GF-D8 (cell line): ENCODE measurements at regions not wholly inside any gene's neighbourhood (a gene's known extent, or its start where the extent isn't known, plus 50 kb on each side); places are given as distances from the start of the nearest gene placed in this dataset.
"Not testable (repeated sequence)": the region's sequence is repeated elsewhere in the genome, so short reads cannot be mapped to it uniquely, and the experiment has no call there.

Source experiments
- DNase-seq: peaks from one replicate; lab custom pipeline; 2025; lab: John Stamatoyannopoulos, UW

DNA sequence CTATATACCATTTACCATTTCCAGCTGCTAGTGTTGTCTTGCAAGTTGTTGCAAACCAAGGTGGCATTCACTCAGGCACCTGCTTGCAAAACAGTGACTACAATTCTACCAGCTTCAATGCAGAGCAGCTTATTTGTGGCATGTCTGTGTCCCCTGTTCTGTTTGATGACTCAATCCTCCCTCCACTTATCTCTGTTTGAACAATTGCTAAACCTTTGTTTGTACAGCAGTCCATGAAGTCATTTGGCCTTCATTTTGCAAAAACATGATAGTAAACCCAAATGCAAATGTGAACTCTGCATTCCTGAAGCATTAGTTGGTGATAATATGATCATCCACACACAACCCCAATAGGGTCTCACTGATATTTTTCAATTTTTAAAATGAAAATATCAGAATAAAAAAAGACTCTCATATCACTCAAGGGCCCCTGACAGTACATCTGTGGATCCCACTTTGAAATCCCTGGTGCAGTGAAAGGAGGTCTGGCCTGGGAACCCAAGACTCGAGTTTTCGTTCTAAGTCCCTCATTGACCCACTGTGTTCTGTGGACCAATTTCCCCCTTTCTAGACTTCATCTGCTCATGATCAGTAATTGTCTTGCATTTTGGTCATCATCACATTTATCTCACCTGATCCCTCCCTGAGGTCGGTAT is 425.4 kb downstream of the RPS24 start:
- DNase-seq = no peak

DNA sequence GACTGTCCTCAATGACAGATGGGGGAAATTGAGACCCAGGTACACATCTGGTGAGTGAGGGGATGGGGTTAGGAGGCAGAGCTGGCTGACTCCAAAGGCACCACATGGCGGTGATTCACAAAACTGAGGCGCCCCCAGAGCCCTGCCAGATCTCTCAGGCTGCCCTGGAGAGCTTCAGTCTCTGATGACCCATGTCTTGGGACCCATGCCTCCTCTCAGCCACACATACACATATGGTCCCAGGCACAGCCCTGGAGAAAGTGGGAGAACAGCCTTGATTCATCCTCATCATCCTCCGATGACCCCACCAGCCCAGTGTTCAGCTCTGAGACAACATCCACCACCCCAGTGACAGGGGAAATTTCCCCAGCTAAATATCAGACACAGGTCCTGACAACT is 426.0 kb downstream of the RPS24 start:
- no peak for DNase-seq

DNA sequence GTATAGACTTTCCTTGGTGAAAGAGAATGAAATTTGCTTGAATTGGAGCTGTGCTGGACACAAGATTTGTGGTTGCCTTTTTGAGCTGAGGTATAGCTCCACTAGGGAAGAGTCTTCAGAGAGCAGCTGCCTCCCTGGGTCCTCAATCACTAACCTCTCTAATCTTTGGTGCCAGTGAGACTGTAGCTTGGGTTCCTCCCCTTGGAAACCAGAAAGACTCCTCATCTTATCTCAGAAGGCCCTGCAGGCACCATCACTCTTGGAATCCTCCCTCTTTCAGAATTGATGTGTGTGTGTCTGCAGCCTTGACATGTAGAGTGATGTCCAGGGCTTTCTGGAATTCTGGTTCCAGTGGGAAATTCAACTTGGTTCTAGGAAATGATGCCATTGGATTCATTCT is 426.5 kb downstream of the RPS24 start:
- no peak for DNase-seq

DNA sequence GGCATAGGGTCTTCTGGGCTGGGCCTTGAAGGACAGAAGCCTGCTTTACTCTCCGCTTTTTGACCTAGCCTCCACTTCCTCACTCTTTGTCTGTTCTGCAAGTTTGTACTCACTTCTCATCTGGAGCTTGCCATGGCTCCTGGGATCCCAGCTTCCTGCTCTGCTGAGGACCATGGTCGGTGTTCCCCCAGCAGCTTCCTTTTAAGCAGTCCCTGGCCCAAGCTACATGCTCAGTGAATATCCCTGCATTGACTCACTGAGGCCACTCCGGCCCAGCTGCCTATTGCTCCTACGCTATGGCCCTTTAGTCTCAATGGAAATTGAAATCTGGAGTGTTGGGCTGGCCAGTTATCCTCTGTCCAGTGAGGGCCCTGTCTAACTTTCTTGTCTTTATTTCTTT is 427.7 kb downstream of the RPS24 start:
- DNase-seq = no peak

DNA sequence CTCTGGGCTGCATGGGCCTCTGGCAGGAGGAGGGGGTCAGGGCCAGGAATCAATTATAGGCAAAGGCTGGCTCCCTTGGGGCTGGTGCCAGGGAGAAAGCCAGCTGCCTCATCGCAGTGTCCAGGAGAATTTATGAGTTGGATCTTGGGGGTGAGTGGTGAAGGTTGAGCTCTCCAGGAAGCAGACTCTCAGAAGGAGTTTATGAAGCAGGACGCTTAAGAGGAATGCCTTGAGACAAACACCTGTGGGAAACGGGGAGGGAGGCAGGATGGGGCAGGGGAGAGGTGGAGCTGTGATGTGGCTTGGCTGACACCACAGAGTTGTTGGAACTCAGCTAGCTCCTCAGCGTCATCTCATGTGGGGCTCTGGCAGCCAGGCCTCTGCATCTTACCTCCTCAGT is 428.5 kb downstream of the RPS24 start:
- no peak for DNase-seq

DNA sequence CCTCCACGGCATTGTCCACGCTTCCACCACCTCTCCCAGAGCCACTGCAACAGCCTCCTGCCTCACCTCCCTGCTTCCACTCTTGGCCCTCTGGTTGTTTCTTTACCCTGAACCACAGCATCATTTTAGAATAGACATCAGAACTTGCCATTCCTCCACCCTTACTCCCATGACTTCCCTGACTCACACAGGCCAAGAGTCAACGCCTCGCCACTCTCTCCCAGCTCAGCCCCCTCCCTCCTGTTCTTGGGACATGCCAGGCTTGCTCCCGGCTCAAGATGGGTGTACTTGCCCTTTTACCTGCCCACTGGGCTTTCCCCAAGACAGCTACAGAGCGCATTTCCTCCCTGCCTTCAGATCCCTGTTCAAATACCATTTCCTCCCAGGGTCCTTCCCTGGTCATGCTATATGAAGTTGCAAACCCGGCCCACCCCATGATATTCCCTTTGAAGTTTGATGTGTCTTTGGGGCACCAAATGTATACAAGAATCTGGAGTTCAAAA is 429.1 kb downstream of the RPS24 start:
- DNase-seq = no peak

DNA sequence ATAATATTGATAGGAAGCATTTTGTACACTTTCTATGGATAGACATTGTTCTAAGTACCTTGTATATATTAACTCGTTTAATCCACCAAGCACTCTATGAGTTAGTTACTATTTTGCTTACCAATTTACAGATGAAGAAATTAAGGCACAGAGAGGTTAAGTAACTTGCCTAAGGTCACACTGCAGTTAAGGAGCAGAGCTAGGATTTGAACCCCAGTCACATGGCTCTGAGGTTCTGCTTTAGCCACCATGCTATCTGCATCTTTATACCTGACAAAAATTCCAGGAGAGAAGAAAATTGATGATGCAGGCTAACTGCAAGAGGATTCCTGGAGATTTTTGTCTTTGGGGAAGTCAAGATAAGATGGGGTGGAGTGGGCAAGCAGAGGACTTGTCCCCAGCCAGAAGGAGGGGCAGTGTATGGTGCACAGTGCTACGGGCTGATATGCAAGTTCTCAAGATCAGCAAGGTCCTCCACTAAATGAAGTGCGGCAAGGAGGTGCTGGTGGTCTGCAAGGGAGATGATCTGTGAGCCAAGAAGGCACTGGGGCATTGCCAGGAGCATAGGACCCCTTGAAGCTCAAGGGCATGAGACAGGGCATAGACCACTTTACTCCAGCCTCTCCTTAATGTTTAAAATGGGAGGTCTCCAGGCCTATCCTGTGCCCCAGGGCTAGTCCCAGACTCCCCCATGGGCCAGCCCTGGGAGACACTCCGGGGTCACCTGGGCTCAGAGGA is 430.6 kb downstream of the RPS24 start:
- no peak for DNase-seq

DNA sequence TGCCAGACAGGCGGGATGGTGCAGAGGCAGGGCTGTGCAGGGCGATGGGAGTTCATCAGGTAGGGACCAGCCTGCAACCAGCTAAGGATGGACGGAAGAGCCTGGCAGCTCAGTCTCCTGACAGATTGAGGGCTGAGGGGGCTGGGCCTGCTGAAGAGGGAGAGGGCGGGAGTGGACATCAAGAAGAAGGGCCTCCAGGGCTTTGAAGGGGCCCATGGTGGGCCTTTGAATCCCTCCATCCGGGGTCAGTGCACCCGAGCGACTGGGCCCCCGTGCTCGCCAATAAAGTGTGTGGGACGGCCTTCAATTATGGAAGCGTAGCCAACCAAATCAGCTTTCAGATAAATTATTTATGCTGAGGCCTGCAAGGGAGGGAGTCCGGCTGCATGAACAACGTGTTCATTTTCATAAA is 431.2 kb downstream of the RPS24 start:
- DNase-seq = no peak

DNA sequence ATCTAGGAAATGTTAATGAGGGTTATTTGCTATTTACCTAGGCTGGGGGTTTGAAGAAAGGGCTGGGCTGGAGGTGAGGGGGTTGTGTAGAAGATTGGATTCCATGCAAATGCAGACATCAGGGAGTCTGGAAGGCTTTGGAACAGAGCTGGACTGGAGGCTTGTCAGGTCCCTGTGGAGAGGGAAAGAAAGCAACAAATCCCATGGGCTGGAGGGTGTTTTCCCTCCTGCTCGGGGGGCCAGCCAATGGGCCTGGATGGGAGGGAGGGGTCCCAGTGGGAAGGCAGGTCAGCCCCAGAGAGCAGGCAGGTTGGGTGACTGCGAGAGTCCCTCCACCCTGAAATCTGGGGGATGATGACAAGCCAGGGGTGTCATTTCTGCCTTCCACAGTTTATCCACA is 431.8 kb downstream of the RPS24 start:
- DNase-seq = no peak

DNA sequence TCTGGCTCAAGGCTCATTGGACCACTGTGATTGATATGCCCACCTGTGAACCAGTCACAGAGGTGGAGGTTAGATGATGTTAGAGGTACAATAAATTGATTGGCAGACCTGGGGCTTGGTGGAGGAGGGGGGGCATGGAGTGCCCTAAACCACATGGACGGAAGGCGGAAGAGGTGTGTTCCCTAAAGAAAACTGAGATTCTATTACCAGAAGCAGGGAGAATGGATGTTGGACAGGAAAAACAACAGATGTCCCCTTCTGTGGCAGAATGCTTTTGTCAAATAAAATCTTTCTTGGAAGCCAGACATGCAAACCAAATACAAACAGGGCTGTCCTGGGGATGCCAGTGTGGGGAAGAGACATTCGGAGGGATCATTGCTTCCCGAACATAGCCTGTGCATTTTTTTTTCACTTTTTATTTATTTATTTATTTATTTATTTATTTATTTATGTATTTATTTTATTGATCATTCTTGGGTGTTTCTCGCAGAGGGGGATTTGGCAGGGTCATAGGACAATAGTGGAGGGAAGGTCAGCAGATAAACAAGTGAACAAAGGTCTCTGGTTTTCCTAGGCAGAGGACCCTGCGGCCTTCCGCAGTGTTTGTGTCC is 433.9 kb downstream of the RPS24 start:
- no peak for DNase-seq

DNA sequence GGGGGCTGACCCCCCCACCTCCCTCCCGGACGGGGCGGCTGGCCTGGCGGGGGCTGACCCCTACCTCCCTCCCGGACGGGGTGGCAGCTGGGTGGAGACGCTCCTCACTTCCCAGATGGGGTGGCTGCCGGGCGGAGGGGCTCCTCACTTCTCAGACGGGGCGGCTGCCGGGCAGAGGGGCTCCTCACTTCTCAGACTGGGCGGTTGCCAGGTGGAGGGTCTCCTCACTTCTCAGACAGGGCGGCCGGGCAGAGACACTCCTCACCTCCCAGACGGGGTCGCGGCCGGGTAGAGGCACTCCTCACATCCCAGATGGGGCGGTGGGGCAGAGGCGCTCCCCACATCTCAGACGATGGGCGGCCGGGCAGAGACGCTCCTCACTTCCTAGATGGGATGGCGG is 435.1 kb downstream of the RPS24 start:
- DNase-seq = not testable (repeated sequence)

DNA sequence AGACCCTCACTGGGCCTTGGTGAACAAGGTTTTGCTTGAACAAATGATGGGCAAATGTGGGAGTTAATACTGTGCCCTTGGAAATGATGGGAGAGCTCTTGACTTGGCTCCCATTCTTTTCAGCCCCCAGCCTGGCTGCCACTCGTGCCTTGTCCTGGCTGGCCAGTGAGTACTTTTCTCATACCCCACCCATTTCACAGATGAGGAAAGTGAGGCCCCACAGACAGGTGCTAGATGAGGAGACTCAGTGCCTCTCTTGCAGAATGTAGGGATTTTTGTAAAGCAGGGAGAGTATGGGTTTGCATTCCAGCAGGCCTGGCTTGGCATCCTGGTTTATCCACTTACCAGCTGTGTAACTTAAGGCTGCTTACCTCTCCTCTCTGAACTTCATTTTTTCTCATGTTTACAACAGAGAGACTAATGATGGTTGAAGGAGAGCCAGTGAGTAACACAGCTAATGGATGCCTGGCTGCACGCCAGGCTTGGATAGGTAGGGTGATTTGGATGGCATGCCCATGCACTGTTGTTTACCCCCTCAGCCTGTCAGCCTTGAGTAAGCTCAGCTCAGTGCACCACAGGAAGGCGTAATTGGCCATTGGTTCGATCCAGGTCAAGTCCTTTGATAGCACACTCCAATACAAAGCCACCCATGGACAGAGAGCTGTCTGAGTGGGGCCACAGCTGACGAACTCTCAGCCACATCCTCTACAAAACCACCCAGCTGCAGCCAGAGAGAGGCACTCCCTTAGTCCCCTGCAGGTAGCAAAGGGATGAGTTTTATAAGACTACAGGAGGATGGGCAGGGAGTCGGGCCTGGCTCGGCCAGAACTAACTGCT is 436.8 kb downstream of the RPS24 start:
- DNase-seq = no peak

DNA sequence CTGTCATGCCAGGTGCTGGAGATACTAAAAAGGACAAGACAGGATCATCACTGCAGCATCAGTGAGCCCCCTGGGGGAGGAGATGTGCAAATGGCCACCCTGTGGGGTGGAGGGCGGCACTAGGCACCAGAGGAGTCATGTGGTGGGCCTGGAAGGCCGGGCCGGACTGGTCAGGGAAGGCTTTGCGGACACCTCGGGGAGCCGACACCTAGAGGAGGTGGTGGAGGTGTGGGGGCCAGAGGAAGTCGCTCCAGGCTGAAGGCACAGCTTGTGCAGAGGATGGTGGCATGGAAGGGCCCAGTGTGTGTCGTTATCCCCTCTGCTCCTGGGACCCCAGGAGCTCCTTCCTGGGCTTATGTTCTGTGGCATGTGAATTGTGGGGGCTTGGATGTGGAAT is 437.7 kb downstream of the RPS24 start:
- DNase-seq = no peak

DNA sequence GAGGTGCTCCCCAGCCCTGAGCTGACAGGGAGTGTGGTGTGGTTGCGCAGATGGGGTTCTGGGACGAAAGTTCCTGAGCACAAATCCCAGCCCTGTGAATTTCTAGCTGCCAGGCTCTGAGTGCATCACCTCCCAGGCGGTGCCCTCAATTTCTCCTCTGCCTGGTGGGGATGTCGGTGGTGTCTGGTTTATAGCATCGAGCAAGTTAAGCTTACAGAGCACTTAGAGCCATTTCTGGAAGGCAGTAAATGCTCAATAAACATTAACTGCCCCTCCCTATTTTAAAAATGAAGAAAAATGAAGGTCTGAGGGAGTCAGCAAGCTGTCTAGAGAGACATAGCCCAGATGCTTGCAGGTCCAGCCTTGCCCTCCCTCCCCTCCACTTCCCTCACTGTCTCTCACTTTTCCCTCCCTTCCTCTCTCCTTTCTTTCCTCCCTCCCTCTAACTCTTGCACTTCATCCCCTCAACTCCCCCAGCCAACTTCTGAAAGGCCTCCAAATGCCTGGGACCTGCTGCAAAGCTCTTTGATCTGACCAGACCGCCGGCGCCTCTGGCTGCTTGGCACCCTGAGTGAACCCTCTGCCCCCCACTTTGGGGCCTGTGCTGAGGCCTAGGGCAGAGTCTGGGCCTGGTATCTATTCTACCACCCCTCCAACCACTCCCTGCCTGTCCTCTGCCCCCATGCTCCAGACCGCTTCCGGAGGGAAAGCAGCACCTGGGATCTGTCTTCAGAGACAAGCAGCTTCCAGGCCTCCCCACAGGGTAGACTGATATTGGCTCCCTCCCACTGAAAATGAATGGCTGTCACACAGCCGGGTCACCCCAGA is 438.3 kb downstream of the RPS24 start:
- DNase-seq = no peak

DNA sequence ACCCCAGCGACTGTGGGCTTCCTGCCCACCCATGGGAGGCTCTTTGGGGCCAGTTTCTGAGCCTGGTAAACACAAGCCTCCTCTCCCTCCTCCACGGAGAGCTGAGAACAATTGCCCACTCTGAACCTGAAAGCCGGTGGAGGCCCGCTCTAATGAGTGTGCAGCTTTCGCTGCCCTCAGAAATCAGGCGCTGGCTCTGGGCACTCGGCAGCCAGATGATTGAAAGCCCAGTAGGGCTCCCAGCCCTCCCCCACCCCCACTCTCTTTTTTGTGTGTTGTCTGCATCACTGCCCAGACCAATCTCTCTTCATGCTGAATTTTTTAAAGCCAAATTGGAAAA is 438.9 kb downstream of the RPS24 start:
- DNase-seq = no peak

DNA sequence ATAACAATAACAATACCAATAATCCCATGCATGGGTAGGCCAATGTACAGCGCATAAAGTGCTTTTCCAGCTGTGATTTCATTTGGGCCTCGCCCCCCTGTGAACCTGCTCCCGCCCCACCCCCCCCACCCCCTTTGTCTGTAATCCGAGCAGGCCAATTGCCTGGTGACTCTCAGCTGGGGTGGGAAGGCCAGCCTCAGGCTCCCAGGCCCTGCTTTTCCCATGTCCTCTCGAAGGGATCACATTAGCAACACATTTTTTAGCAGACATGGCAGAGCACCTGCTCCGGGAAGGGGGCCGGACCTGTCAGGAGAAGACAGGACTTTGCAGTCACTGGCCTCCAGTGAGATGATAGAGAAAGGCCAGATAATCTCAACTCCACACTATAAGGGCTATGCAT is 439.3 kb downstream of the RPS24 start:
- DNase-seq = no peak

DNA sequence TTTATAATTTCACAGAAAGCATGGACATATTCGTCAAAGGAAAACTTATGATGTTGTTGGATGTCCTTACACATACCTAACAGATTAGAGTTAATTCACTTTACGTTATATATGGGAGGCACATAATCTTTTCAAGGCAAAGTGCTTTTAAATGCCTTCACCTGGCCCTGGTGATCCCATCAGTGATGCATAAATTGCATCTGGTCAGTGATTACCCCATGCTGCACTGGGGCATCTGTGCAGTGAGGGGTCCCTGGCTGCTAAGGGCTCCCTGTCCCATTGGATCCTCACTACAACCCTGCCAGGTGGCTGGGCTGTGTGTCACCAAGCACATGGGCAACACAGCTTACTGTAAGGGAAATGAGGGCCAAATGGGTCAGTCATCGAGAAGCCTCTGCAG is 441.1 kb downstream of the RPS24 start:
- DNase-seq = no peak

DNA sequence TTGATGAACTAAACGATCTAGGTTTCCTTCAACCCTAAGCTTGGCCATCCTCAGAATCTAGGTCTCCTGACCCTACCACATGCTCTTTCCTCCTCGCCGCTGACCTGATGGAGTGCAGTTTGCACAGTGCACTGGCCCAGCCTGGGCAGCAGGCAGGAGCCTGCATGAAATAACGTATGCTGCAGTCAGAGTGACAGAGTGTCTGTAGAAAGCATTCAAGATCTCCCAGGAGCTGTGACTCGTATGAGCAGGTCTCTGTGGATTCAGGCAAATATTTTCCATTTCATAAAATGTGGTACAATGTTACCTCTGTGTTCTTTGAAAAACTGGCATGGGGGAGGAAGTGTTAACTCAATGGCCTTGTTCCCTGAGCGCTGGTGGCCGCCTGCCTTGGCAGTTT is 441.8 kb downstream of the RPS24 start:
- no peak for DNase-seq

DNA sequence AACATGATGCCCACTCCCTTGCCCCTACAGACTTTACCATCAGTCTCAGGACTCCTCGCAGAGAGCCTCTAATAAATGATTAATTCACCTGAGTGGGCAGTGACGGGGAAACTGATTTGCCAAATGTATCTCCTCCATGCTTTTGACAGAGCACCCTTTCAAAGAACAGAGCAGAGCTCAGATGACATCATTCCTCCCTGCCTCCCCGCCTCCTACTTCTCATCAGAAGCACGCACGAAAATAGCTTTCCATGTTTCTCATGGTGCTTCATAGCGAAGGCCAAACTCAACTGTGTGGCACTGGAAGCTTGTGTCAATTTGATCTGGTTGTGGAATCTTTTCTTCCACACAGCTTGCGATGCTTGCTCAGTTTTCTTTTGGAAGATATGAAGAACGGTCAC is 442.5 kb downstream of the RPS24 start:
- no peak for DNase-seq

DNA sequence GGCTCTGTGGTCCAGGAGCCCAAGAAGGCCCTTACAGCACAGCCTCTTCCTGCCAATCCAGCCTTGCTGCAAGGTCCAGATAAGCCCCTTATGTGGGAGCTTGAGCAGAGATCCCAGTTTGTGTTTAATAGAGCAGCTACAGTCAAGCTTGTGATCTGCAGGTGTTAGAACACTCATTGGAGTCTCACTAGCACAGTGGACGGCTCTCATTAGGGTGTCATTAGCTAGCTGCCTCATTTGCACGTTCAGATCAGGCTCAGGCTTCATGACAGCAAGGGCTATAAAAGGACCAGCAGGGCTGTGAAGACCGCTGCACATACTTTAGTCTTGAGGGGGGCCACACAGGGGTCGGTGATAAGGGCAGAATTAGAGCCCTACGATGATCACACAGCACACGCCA is 443.2 kb downstream of the RPS24 start:
- DNase-seq = no peak

DNA sequence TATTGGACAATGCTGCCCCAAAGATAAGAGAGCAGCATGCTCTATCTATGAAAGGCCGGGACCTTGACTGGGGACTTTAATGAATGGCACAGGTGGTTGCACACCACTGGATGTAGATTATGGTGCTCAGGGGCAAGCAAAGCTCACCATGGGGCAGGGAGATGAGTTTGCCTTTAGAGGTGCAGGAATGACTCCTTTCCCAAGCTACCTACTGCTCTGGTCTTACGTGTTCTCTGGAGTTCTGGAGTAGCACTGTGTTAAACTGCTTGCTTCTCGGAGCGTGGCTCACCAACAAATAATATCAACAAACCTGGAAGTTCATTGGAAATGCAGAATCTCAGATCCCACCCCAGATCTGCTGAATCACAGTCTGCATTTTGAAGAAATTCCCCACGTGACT is 445.3 kb downstream of the RPS24 start:
- no peak for DNase-seq

DNA sequence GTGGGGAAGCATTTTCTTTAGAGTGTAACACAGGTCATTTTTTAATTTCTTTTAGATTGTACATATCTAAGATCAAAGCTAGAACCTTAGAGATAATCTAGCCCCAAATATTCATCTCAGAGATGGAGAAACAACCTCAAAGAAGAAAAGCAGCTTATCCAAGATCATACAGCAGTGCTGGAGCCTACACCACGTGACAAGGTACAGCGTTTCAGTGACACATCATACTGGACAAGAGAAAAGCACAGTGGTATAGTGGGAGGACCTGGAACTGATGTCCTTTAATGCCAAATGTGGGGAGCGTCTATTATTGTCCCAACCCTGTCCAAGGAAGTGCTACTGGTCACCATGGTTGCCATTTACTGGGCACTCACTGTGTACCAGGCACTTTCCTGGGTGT is 445.8 kb downstream of the RPS24 start:
- no peak for DNase-seq
